Activated T-helper 2 cell treated with anti-CD3 and anti-CD28 coated beads, Interferon-gamma antibody, Interleukin-2, Interleukin-4, amounts not matched to agents 10 μg/mL and 5 μg/mL and 100 μg/mL, durations not matched to agents 14 hours and 24 hours and 36 hours (primary cell): ENCODE measurements at regions not wholly inside any gene's neighbourhood (a gene's known extent, or its start where the extent isn't known, plus 50 kb on each side); places are given as distances from the start of the nearest gene placed in this dataset.
"Not testable (repeated sequence)": the region's sequence is repeated elsewhere in the genome, so short reads cannot be mapped to it uniquely, and the experiment has no call there.

Source experiments
- DNase-seq: peaks from one replicate; pipeline ENCODE4 v3.0.0; 2021; ENCODE audit warnings: low spot score
- H3K27ac Mint-ChIP-seq: one replicate; pipeline ENCODE4 v1.8.0; 2021; ENCODE audit warnings: mixed read lengths
- H3K27me3 Mint-ChIP-seq: one replicate; pipeline ENCODE4 v1.8.0; 2021; ENCODE audit warnings: low read depth, mixed read lengths
- H3K36me3 Mint-ChIP-seq: one replicate; pipeline ENCODE4 v1.8.0; 2021; ENCODE audit warnings: low read depth, mixed read lengths
- H3K4me1 Mint-ChIP-seq: one replicate; pipeline ENCODE4 v1.8.0; 2021; ENCODE audit warnings: low read depth, mixed read lengths
- H3K4me3 Mint-ChIP-seq: one replicate; pipeline ENCODE4 v1.8.0; 2021; ENCODE audit warnings: low read depth, mild to moderate bottlenecking, moderate library complexity, mixed read lengths
- H3K9me3 Mint-ChIP-seq: one replicate; pipeline ENCODE4 v1.8.0; 2021; ENCODE audit warnings: mixed read lengths
- intact Hi-C: fragments of 100-400 bp; cut with micrococcal nuclease; formaldehyde crosslinking; loops from one replicate; pipeline ENCODE4 v1.15.1; 2023

DNA sequence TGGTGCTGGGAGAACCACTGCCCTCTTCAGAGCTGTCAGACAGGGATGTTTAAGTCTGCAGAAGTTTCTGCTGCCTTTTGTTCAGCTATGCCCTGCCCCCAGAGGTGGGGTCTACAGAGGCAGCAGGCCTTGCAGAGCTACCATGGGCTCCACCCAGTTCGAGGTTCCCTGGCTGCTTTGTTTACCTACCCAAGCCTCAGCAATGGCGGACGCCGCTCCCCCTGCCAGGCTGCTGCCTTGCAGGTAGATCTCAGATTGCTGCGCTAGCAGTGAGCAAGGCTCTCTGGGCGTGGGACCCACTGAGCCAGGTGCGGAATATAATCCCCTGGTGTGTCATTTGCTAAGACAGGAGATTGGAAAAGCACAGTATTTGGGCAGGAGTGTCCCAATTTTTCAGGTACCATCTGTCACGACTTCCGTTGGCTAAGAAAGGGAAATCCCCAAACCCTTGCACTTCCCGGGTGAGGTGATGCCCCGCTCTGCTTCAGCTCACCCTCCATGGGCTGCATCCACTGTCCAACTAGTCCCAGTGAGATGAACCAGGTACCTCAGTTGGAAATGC, 1415.5 kb downstream of the GRIK2 start:
- H3K4me3 Mint-ChIP-seq, result not testable (repeated sequence)

DNA sequence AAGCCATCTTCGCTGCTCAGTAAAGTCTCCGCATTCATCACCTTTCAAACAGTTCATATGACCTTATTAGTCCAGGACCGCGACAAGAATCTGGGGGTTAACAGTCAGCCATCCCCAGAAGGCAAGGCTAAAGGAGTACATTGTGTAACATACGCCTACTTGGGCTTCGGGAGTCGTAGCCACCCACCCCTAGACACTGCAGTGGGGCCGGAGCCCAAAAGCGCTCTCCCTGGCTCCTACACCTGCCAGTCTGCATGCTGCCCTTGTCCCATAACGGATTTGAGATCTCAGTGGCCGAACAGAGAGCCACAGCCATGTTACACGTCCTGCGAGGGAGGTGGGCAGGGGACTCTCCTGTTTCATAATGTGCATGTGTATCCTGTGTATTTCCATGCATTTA, 1405.5 kb downstream of the GRIK2 start:
- Mint-ChIP-seq H3K4me1 (no peaks in the 10 kb centered on the region), H3K4me3 (no peak overlapping the region), H3K36me3 (no peaks in the 10 kb centered on the region), H3K9me3 (no peaks in the 10 kb centered on the region), H3K27me3 (no peaks in the 10 kb centered on the region), H3K27ac (no peak overlapping the region)
- no peak for DNase-seq
- intact Hi-C loops, result no loop called here

More for the DNA sequence above, 1415.5 kb downstream of the GRIK2 start:
- DNase-seq, H3K27ac Mint-ChIP-seq, H3K36me3 Mint-ChIP-seq, intact Hi-C loops, H3K4me1 Mint-ChIP-seq, H3K27me3 Mint-ChIP-seq: not testable (repeated sequence)
- peaks cover 20% of the 10 kb centered on the region for H3K9me3 Mint-ChIP-seq

DNA sequence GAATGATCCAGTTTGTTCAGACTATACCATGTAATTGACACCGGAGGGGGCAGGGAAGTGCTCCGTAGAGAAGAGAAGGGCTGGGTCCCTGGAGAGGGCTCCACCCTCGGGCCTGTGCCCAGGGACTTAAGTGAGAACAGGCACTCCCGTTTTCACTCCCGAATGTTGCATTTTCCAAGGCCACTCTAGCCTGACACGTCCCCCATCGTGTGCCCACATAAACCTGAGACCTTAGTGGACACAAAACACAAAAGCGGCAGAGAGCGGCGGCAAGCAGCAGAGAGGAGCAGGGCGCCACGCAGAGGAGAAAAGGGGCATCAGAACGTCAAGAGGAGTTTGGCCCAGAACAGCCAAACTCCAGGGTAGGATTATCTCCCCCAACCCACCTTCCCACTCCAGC, 1405.1 kb downstream of the GRIK2 start:
- no peaks in the 10 kb centered on the region for H3K36me3 Mint-ChIP-seq
- no peak overlapping the region for H3K4me3 Mint-ChIP-seq
- no peak for DNase-seq
- no peaks in the 10 kb centered on the region for H3K27me3 Mint-ChIP-seq
- intact Hi-C loops, result no loop called here
- H3K9me3 Mint-ChIP-seq, result no peaks in the 10 kb centered on the region
- no peak overlapping the region for H3K27ac Mint-ChIP-seq
- H3K4me1 Mint-ChIP-seq, result no peaks in the 10 kb centered on the region

DNA sequence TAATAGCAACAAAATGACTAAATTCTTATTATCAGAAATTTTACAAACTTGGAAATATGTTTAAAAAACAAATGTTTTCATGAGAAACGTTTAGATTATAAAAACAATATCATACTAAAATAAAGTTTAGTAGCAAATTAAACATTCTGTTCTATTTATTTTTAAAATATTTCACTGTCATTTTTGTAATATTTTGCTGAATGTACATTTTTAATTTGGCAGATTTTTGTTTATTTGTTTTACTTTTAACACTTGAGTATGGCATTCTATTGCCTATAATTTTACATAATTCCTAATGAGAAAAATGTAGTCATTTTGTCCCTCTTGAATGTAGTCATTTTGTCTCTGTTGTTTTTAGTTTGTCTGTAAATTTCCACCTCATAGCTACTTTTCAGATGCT, 1400.2 kb downstream of the GRIK2 start:
- Mint-ChIP-seq H3K4me3 (no peak overlapping the region), H3K4me1 (no peaks in the 10 kb centered on the region), H3K27me3 (no peaks in the 10 kb centered on the region), H3K36me3 (no peaks in the 10 kb centered on the region), H3K27ac (no peak overlapping the region), H3K9me3 (peaks cover 3% of the 10 kb centered on the region)
- DNase-seq, result no peak
- intact Hi-C loops, result no loop called here

DNA sequence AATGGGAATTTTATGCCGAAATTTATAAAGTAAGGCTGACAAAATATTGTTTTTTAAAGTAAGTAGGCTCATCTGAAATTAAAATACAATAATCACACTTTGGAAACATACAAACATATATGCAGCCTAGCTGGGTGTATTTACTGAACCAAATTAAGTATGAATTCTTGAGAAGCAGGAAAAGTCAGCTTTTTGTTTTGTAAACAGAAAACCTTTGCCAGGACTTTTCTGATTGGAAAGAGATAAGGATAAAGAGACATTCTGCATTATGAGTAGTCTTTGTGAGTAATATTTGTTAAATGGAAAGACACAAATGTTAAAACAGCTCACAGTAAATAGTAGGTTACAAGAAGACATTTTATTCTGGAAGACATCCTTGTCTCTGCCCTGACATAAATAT, 1380.8 kb downstream of the GRIK2 start:
- Mint-ChIP-seq H3K27ac (no peak overlapping the region), H3K4me3 (no peak overlapping the region)

DNA sequence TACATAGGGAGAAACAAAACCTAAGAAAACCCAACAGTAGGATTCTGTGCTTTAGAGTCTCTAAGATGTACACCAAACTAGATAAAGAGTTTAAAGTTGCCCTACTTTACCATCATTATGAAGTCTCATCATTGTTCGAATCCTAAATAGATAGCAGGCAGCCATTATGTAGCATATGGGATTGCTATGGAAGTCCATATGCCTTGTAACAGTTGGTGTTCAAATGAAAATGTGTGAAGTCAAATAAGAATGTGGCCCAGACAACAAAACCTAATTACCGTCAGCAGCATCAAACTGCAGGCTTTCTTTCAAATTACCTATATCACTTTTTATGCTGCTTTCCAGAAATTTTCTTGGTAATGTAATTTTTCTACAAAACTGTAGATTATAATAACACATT, 1380.1 kb downstream of the GRIK2 start:
- no peaks in the 10 kb centered on the region for H3K4me1 Mint-ChIP-seq
- H3K9me3 Mint-ChIP-seq, result peaks cover 27% of the 10 kb centered on the region
- no peak for DNase-seq
- intact Hi-C loops, result no loop called here
- H3K27ac Mint-ChIP-seq, result no peak overlapping the region
- no peaks in the 10 kb centered on the region for H3K36me3 Mint-ChIP-seq
- H3K27me3 Mint-ChIP-seq, result no peaks in the 10 kb centered on the region
- H3K4me3 Mint-ChIP-seq, result no peak overlapping the region

More for the DNA sequence above, 1380.8 kb downstream of the GRIK2 start:
- no peaks in the 10 kb centered on the region for H3K27me3 Mint-ChIP-seq
- DNase-seq, result no peak
- no peaks in the 10 kb centered on the region for H3K36me3 Mint-ChIP-seq
- peaks cover 22% of the 10 kb centered on the region for H3K9me3 Mint-ChIP-seq
- no peaks in the 10 kb centered on the region for H3K4me1 Mint-ChIP-seq
- intact Hi-C loops, result no loop called here

DNA sequence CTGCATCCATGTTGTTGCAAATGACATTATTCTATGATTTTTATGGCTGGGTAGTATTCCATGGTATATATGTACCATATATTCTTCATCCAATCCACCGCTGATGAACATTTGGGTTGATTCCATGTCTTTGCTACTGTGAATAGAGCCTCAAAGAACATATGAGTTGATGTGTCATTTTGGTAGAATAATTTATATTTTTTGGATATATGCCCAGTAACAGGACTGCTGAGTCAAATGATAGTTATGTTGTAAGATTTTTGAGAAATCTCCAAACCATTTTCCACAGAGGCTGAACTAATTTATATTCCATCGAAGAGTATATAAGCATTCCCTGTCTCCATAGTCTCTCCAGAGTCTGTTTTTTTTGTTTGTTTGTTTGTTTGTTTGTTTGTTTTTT, 1373.5 kb downstream of the GRIK2 start:
- Mint-ChIP-seq H3K27ac (no peak overlapping the region), H3K4me3 (no peak overlapping the region), H3K4me1 (no peaks in the 10 kb centered on the region), H3K36me3 (no peaks in the 10 kb centered on the region), H3K27me3 (no peaks in the 10 kb centered on the region), H3K9me3 (peaks cover 23% of the 10 kb centered on the region)
- DNase-seq, result no peak
- intact Hi-C loops, result no loop called here

DNA sequence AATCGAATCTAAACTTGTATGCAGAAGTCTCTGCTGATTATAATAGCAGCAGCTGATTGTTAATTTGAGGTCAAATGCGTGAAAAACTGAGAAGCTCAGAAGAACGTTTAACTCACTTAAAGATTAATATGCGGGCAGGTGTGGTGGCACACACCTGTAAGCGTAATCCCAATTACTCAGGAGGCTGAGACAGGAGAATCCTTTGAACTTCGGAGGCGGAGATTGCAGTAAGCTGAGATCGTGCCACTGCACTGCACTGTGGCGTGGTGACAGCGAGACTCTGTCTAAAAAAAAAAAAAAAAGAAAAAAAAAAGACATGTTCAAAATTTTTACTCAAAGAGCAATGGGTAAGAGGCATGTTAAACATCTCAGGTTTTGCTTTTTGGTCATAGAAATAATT, 1370.8 kb downstream of the GRIK2 start:
- Mint-ChIP-seq H3K27me3 (no peaks in the 10 kb centered on the region), H3K36me3 (no peaks in the 10 kb centered on the region), H3K4me1 (no peaks in the 10 kb centered on the region), H3K27ac (no peak overlapping the region), H3K4me3 (no peak overlapping the region), H3K9me3 (peaks cover 14% of the 10 kb centered on the region)
- DNase-seq, result no peak
- intact Hi-C loops, result no loop called here

DNA sequence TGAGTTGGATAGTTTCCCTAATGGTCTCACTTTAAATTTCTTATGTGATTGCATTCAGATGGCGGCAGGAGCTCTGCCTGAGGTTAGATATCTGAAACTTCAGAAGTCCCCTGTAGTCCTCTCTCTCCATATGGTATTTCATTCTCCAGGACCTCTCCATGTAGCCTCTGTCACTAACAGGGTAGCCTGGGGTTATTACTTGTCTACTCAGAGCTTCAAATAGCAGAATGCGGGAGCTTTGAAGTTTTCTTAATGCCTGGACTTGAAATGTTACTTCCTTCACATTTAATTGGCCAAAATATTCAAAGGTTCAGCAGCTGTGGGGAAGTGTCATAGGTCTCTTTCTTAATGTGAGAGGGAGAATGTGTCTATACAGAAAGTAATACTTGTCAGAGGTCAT, 1370.4 kb downstream of the GRIK2 start:
- Mint-ChIP-seq H3K27ac (no peak overlapping the region), H3K4me3 (no peak overlapping the region), H3K36me3 (no peaks in the 10 kb centered on the region), H3K4me1 (no peaks in the 10 kb centered on the region), H3K9me3 (peaks cover 13% of the 10 kb centered on the region), H3K27me3 (no peaks in the 10 kb centered on the region)
- intact Hi-C loops, result no loop called here
- no peak for DNase-seq

DNA sequence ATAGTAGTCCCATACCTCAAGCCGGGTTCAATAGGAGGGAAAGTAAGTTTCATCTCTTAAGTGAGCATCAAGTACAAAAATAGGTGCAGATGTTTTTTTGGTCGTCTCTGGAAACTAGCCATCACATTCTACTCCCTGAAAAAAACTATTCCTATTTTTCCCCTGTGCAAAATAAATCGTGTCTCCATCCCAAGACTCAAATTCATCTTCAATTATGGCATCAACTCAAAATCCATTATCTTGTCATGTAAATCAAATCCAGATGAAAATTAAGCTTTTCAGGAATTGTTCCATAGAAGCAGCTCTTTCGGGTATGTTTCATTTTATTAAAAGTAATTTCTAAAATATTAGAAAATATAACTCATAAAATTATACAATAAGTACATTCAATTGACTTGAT, 1368.4 kb downstream of the GRIK2 start:
- peaks cover 10% of the 10 kb centered on the region for H3K9me3 Mint-ChIP-seq
- H3K4me3 Mint-ChIP-seq, result no peak overlapping the region
- H3K4me1 Mint-ChIP-seq, result no peaks in the 10 kb centered on the region
- no peak overlapping the region for H3K27ac Mint-ChIP-seq
- H3K27me3 Mint-ChIP-seq, result no peaks in the 10 kb centered on the region
- no peaks in the 10 kb centered on the region for H3K36me3 Mint-ChIP-seq
- DNase-seq, result no peak
- intact Hi-C loops, result no loop called here

DNA sequence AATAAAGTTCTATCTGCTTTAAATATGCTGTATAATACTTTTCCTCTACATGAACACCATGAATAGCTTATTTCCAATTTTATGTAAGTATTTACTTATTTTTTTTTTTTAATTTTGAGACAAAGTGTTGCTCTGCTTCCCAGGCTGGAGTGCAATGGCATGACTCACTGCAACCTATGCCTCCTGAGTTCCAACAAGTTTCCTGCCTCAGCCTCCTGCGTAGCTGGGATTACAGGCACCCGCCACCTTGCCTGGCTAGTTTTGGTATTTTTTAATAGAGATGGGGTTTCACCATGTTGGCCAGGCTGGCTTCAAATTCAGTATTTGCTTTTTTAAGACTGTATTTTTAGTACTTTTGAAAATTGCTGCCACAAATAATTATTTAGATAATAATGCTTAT, 1365.9 kb downstream of the GRIK2 start:
- no peaks in the 10 kb centered on the region for H3K27me3 Mint-ChIP-seq
- H3K36me3 Mint-ChIP-seq, result no peaks in the 10 kb centered on the region
- no peak for DNase-seq
- H3K9me3 Mint-ChIP-seq, result peaks cover 10% of the 10 kb centered on the region
- no peaks in the 10 kb centered on the region for H3K4me1 Mint-ChIP-seq
- no peak overlapping the region for H3K27ac Mint-ChIP-seq
- H3K4me3 Mint-ChIP-seq, result no peak overlapping the region
- intact Hi-C loops, result no loop called here

DNA sequence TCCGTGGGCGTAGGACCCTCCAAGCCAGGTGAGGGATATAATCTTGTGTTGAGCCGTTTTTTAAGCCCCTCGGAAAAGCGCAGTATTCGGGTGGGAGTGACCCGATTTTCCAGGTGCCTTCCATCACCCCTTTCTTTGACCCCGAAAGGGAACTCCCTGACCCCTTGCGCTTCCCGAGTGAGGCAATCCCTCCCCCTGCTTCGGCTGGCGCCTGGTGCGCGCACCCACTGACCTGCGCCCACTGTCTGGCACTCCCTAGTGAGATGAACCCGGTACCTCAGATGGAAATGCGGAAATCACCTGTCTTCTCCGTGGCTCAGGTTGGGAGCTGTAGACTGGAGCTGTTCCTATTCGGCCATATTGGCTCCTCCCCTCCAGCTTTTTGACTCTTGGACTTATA, 1365.0 kb downstream of the GRIK2 start:
- intact Hi-C loops, H3K27me3 Mint-ChIP-seq, H3K27ac Mint-ChIP-seq, H3K4me3 Mint-ChIP-seq, H3K4me1 Mint-ChIP-seq, H3K36me3 Mint-ChIP-seq, DNase-seq: not testable (repeated sequence)
- H3K9me3 Mint-ChIP-seq, result peaks cover 10% of the 10 kb centered on the region

DNA sequence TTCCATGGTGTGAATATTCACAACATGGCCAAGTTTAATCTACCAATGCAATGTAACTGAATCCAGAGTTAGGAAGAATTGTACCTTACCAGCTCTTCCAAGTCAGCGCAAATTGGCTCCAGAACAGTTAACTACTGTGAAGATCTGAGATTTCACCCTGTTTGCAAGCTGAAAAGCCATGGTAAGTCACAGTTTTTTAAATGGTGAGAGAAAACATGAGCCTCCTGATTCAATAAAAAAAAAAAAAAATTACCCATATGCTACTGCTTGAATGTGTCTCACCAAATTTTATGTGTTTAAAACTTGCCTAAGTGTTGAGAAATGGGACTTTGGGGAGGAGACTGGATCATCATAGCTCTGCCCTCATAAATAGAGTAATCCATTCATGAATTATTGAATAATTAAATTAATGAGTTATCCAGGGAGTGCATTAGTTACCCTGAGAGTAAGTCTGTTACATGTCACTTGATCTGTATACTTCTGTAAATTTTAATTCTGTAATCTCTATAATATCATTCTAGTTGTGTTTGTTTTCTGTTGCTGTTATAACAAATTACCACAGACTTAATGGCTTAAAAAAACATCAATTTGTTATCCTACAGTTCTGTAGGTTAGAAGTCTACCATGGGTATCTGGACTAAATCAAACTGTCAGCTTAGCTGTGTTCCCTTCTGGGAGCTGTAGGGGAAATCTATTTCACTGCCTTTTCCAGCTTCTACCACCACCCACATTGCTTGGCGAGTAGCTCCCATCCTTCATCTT, 1355.9 kb downstream of the GRIK2 start:
- H3K27ac Mint-ChIP-seq, result no peak overlapping the region
- no peaks in the 10 kb centered on the region for H3K4me1 Mint-ChIP-seq
- H3K4me3 Mint-ChIP-seq, result no peak overlapping the region
- intact Hi-C loops, result no loop called here
- no peaks in the 10 kb centered on the region for H3K27me3 Mint-ChIP-seq
- H3K36me3 Mint-ChIP-seq, result no peaks in the 10 kb centered on the region
- no peak for DNase-seq
- no peaks in the 10 kb centered on the region for H3K9me3 Mint-ChIP-seq
